Retinal pigment epithelial cell (primary cell): ENCODE measurements at regions not wholly inside any gene's neighbourhood (a gene's known extent, or its start where the extent isn't known, plus 50 kb on each side); places are given as distances from the start of the nearest gene placed in this dataset.

ENCODE experiments used
- DNase-seq: peaks from one replicate; pipeline ENCODE4 v3.0.0-alpha.2; 2010; ENCODE audit warnings: low read depth
- H3K4me3 ChIP-seq: 2 replicates; pipeline ENCODE4 v1.5.1; 2011; ENCODE audit warnings: mild to moderate bottlenecking, low read length, control low read depth, moderate library complexity
- TF ChIP-seq, protein P1 (sequence below): conservative IDR thresholded peaks from 2 replicates; pipeline ENCODE4 v1.5.1; 2011; ENCODE audit warnings: low read depth, low read length, control low read depth, inconsistent platforms

DNA sequence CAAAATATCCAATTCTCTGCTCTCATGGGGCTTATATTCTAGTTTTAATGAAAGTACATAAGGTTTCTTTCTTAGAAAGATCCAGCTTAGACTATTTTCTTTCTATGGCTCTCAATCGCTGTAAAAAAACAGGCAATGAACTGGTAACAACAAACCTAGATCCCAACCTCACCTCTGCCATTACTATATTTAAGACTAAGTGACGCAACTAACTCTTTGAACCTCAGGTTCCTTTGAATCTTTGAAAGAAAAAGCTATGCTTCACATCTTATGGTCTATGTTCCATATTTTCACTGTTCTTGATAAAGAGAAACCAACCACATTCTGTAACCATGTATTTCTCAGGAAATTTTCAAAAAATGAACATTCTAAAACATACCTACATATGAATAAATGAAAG lies 88.5 kb downstream of the ELAPOR2 start:
- TF ChIP-seq, protein P1, sequence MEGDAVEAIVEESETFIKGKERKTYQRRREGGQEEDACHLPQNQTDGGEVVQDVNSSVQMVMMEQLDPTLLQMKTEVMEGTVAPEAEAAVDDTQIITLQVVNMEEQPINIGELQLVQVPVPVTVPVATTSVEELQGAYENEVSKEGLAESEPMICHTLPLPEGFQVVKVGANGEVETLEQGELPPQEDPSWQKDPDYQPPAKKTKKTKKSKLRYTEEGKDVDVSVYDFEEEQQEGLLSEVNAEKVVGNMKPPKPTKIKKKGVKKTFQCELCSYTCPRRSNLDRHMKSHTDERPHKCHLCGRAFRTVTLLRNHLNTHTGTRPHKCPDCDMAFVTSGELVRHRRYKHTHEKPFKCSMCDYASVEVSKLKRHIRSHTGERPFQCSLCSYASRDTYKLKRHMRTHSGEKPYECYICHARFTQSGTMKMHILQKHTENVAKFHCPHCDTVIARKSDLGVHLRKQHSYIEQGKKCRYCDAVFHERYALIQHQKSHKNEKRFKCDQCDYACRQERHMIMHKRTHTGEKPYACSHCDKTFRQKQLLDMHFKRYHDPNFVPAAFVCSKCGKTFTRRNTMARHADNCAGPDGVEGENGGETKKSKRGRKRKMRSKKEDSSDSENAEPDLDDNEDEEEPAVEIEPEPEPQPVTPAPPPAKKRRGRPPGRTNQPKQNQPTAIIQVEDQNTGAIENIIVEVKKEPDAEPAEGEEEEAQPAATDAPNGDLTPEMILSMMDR: no peak
- no peak for DNase-seq
- no peak overlapping the region for H3K4me3 ChIP-seq

DNA sequence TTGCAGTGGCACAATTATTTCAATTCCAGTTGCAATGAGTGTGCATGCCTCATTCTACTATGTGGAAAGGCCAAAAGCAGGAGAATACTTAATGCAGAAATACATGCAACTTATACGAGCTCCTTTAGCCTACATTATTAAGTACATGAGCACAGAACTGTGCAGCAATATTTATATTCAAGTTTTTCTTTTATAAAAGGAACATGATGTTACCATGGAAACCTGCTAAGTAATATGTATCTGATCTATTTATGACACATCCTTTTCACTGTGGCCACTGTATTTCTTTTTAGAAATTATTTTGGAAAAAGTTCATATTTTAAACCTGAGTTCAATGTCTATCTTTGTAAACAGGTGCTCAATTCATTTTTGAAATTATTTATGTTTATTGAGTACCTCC lies 88.9 kb downstream of the ELAPOR2 start:
- DNase-seq: no peak
- TF ChIP-seq, protein P1: no peak
- H3K4me3 ChIP-seq: no peak overlapping the region

DNA sequence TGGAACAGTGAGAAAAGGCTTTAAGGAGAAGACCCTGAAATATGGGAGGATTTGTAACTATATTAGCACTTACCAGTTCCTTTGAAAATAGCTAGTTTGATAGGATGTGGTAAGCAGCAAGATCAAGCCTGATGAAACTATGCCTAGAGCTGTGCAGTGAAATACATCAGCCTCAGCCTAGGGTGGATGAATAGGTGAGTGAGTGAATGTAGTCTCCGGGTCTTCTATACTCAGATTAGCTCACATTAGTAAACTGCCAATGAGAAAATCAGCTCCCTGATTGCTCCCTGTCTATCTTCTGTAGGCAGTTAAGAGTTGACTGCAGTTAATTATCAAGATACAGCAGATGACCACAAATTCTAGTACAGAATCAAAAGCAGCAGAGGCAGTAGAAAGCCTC lies 89.6 kb downstream of the ELAPOR2 start:
- DNase-seq: no peak
- no peak overlapping the region for H3K4me3 ChIP-seq
- TF ChIP-seq, protein P1: no peak

DNA sequence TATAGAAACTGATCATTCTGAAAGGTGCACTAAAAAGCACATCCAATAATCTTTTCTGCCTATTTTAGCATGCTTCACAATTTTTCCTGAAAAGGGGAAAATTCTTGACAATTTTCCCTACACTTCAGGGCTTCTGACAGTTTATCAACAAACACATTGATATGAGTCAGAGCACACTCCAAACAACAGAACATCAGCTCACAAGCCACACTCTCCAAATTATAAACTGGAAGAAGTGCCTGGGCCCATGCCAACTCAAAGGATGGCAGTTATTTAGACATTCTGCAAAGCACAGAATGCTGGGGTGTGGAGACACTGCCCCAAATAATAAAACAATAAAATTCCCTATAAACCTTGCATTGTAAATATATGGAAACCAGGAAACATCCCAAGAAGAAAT lies 90.8 kb downstream of the ELAPOR2 start:
- no peak for DNase-seq

DNA sequence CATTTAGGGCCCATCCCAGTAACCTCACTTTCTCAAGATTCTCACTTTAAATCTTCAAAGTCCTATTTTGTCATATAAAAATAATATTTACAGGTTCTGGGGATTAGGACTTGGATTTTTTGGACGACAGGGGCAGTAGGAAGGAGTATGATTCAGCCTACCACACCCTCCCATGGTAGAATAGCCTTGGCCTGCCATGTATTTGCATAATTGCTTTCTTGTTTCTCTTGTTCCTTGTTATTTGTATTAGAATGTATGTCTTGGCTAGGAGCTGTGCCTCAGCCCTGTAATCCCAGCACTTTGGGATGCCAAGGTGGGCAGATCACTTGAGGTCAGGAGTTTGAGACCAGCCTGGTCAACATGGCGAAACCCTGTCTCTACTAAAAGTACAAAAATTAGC lies 92.5 kb downstream of the ELAPOR2 start:
- no peak for DNase-seq
- TF ChIP-seq, protein P1: no peak

More for the DNA sequence above, 90.8 kb downstream of the ELAPOR2 start:
- TF ChIP-seq, protein P1: no peak
- no peak overlapping the region for H3K4me3 ChIP-seq

DNA sequence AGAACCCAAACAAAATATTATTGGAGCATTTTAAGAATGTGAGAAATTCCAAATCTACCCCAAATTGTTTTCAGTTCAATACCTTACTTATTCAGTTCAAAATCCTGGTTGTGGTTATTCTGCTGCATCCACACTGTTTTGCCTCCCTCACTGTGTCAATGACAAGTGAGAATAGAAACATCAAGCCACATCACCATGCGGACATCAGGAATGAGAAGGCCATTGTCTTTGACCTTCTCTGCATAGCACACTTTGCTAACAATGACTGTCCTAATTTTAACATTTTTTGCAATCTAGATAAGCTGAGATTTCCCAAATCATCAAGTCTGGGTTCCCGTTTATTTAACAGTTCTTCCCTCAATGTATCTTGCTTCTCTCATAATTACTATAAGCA lies 93.7 kb downstream of the ELAPOR2 start:
- DNase-seq: no peak
- TF ChIP-seq, protein P1: no peak
- no peak overlapping the region for H3K4me3 ChIP-seq

More for the DNA sequence above, 92.5 kb downstream of the ELAPOR2 start:
- H3K4me3 ChIP-seq: no peak overlapping the region

DNA sequence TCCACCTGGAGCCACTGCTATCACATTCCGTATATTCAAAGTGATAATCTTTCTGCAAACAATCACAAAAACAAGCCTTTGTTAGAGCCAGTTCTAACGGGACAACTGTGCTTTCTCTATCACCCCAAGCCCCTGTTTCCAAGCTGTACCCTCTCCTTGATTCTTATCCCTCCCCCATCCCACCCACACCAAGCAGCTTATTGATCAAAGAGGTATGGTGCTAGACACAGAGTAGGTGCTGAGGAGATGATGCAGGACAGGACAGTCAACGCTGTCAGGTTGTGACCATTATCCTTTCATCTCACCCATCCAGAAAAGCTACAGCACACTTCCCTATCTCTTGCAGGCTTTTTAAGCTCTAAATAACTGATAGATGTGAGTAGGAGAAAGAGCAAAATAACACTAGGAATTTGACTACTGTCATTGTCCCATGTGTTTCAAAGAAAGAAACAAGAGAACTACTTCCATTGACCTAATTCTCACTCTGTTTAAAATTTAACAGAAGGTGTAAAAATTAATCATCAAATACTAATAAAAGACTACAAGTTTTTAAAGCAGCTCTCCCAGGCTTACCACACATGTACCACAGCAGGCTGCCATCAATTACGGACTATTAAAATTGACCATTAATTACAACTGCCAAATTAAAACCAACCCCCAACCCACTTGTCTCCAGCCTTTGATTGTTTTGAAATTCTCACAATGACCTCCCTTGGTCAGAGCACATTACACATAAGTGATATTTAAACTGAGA lies 94.3 kb downstream of the ELAPOR2 start:
- H3K4me3 ChIP-seq: no peak overlapping the region
- no peak for DNase-seq
- TF ChIP-seq, protein P1: no peak
